ENCODE measurements at regions not wholly inside any gene's neighbourhood (a gene's known extent, or its start where the extent isn't known, plus 50 kb on each side); places are given as distances from the start of the nearest gene placed in this dataset.

DNA sequence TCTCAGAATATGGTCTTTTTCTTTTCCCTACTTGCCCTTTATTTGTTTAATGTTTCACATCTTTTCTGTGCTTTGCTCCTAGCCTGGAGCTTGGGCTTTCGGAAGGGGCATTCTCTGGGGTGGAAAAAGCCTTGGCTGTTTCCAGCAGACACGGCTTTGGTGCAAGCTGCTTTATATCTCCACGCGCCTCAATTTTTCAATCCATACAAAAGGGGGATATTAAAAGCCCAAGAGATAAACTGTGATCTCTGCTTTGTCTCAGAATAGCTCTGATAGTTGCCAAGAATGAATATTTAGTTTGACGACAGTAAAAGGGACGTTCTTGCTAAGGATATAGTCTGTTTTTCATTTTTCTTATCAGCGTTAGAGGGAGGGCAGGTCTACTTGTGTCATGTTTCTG is 194.0 kb upstream of the KIRREL3 start:
- FAIRE-seq (no peak), DNase-seq (ENCODE audit: insufficient read length, low spot score) (no peak)
- TF ChIP-seq, protein P1, sequence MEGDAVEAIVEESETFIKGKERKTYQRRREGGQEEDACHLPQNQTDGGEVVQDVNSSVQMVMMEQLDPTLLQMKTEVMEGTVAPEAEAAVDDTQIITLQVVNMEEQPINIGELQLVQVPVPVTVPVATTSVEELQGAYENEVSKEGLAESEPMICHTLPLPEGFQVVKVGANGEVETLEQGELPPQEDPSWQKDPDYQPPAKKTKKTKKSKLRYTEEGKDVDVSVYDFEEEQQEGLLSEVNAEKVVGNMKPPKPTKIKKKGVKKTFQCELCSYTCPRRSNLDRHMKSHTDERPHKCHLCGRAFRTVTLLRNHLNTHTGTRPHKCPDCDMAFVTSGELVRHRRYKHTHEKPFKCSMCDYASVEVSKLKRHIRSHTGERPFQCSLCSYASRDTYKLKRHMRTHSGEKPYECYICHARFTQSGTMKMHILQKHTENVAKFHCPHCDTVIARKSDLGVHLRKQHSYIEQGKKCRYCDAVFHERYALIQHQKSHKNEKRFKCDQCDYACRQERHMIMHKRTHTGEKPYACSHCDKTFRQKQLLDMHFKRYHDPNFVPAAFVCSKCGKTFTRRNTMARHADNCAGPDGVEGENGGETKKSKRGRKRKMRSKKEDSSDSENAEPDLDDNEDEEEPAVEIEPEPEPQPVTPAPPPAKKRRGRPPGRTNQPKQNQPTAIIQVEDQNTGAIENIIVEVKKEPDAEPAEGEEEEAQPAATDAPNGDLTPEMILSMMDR (IDR thresholded peaks at IDR 0.05; ENCODE audit: insufficient read depth, missing control alignments), result no peak

DNA sequence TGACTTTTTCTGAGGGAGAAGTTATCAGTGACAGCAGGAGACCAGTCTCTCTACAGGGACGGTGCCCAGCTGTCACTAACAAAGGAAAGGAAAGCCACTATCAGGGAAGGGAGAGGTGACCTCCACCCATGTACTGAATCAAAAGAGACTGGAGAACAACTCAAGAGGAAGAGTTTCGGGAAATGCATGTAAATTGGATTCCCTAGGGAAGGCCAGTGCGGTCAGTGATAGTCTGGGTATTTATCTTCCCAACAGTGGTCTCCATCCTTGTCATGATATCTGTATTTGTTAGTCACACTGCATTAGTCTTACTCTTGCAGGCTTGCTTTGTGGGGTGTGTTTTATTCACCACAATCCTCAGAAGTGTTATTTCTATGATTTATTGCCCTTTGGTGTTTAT is 193.4 kb upstream of the KIRREL3 start:
- TF ChIP-seq, protein P1 (IDR thresholded peaks at IDR 0.05; ENCODE audit: insufficient read depth, missing control alignments), result no peak
- no peak for DNase-seq (ENCODE audit: insufficient read length, low spot score)
- no peak for FAIRE-seq

DNA sequence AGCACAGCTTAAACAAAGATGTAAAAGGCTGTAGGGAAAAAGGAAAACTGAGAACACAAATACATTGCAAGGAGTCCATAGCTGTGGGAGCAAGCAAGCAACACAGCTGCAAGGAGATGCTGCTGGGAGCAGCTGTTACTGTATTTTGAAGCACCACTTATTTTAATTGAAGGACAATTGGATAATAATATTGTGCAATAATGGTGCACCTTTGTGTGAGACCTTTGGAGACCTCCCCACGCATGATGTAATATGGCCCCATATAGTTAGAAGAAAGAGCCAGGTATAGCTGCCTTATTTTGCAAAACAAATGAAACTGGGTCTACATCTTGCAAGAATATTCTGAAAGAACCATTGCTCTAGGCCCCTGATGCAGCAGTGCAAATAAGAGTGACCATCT is 191.1 kb upstream of the KIRREL3 start:
- TF ChIP-seq, protein P1 (IDR thresholded peaks at IDR 0.05; ENCODE audit: insufficient read depth, missing control alignments), result no peak
- DNase-seq (ENCODE audit: insufficient read length, low spot score) (no peak), FAIRE-seq (no peak)

DNA sequence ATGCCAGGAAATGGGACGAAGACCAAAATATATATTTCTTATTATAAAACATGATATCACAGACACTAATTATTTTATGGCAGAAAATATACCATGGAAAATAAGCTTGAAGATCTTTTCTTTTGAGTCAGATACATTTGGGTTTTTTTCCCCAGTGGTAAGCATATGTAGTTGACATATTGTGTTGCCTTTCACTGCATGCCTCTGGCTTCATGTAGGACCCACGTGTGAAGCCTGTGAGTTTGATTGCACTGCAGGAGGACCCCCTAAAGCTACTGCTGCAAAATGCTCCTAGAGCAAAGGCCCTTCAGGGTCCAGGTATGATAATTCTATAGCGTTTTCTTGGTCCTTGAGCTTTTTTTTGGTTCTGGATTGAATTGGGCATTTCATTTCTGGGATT is 190.7 kb upstream of the KIRREL3 start:
- TF ChIP-seq, protein P1 (IDR thresholded peaks at IDR 0.05; ENCODE audit: insufficient read depth, missing control alignments), result no peak
- FAIRE-seq, result no peak
- no peak for DNase-seq (ENCODE audit: insufficient read length, low spot score)

DNA sequence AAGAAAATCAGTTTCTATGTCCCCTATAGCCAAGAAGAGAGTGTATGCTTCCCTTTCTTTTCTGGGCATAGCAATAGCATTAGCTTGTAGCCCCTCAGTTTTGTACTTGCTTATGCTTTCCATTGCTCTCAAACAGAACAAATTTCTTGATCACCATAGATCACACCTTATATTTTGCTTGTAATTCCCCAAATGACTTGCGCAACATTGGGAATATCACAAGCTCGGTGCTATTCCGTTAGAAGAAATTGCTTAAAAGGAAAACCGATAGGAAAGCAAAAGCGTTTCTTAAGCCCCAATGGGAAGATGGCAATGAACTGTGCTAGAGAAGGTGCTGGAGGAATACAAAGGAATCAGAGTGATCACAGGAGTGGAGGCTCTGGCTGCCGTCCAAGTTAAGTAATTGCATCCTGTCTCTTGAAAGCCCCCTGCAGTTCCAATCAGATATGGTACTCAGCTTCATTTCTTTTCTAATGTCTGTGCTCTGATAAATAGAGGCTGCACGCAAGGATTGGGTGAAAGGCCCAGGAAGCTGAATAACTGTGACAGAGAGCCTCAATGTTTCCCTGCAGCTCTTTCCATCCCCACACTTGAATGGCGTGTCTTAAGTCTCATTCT is 182.1 kb upstream of the KIRREL3 start:
- DNase-seq (ENCODE audit: insufficient read length, low spot score) (no peak), FAIRE-seq (no peak)
- TF ChIP-seq, protein P1 (IDR thresholded peaks at IDR 0.05; ENCODE audit: insufficient read depth, missing control alignments), result no peak

DNA sequence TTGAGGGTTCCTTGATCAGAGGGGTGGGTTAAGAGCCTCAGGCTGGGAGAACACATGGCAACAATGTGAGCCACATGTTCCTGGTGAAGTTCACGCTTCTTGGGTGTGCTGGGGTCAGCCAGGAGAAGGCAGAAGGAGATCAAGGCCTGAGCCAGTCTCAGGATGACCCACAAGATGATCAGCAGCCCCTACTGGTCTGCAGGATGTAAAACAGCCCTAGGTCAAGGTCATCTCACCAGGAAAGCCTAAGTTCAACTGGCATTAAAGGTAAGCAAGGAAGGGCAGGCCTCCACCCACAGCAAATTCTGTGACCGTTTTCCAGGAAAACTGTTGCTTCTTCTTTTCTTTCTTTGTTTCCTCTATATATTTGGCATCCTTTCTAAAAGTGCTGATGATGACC is 156.7 kb upstream of the KIRREL3 start:
- FAIRE-seq (no peak), DNase-seq (ENCODE audit: insufficient read length, low spot score) (no peak)
- TF ChIP-seq, protein P1 (IDR thresholded peaks at IDR 0.05; ENCODE audit: insufficient read depth, missing control alignments), result no peak

DNA sequence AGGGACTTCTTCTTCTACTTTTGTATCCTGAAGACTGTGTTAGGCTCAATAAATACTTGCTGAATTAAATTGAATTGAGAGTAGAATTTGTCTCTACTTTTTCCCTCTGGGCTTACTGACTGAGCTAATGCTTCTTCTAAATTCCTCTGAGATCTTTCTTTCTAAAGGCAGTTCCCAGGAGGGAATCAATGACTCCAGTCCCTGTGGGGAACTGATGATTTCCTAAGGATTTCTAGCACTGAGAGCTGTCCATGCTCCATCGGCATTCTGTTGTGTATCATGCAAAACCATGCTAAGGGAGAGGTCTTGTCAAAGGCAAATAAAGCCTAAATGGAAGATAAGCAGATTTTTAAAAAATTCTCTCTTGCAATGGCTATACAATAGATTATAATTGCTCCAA is 148.8 kb upstream of the KIRREL3 start:
- TF ChIP-seq, protein P1 (IDR thresholded peaks at IDR 0.05; ENCODE audit: insufficient read depth, missing control alignments), result no peak
- FAIRE-seq, result no peak
- no peak for DNase-seq (ENCODE audit: insufficient read length, low spot score)
